Mucosa of gallbladder (tissue), 1 donor: ENCODE measurements at regions not wholly inside any gene's neighbourhood (a gene's known extent, or its start where the extent isn't known, plus 50 kb on each side); places are given as distances from the start of the nearest gene placed in this dataset.
"Not testable (repeated sequence)": the region's sequence is repeated elsewhere in the genome, so short reads cannot be mapped to it uniquely, and the experiment has no call there.

Source experiments
- DNase-seq: peaks from one replicate; pipeline ENCODE4 v3.0.0-alpha.2; 2020; ENCODE audit warnings: low spot score
- donor health status: DM: no; HTN: no; CAD: no.

DNA sequence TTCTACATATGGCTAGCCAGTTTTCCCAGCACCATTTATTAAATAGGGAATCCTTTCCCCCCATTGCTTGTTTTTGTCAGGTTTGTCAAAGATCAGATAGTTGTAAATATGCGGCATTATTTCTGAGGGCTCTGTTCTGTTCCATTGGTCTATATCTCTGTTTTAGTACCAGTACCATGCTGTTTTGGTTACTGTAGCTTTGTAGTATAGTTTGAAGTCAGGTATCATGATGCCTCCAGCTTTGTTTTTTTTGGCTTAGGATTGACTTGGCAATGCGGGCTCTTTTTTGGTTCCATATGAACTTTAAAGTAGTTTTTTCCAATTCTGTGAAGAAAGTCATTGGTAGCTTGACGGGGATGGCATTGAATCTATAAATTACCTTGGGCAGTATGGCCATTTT is 60.0 kb upstream of the GPC3 start:
- not testable (repeated sequence) for DNase-seq

DNA sequence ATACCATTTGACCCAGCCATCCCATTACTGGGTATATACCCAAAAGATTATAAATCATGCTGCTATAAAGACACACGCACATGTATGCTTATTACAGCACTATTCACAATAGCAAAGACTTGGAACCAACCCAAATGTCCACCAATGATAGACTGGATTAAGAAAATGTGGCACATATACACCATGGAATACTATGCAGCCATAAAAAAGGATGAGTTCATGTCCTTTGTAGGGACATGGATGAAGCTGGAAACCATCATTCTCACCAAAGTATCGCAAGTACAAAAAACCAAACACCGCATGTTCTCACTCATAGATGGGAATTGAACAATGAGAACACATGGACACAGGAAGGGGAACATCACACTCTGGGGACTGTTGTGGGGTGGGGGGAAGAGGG is 81.7 kb upstream of the GPC3 start:
- not testable (repeated sequence) for DNase-seq

DNA sequence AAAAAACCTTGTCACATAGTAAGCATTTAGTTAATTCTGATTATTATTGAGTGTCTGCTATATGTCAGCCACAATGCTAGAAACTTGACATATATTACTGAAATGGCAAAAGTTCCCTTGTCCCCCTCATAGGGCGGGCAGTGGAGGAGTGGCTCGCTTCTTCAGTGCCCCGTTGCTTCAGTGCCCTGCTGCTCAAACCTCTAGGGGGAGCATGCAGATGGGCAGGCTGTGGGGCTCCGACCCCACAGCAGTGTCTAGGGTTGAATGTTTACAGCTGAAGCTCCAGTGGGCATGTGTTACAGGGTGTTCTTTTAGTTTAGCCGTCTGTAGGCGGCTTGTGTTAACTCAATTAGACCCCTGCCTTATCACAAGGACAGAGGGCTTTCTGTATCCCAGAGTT is 86.5 kb upstream of the GPC3 start:
- DNase-seq = not testable (repeated sequence)

DNA sequence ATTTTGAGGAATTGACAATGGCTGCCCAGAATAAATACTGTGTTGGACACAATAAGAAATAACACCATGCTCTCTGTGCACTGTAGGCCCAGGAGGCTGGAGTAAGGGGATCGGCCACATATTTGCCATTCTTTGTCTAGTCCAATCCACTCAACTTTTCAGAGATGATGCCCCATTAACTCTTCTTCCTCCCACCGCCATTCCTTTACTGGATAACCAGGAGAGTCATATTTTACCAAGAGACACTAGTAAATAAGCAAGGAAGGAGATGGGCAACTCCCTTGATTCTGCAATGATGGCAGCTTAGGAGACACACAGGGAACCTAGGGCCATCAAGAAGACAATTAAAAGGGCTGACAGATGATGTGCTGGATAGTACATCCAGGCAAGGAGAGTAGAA is 87.9 kb upstream of the GPC3 start:
- no peak for DNase-seq

DNA sequence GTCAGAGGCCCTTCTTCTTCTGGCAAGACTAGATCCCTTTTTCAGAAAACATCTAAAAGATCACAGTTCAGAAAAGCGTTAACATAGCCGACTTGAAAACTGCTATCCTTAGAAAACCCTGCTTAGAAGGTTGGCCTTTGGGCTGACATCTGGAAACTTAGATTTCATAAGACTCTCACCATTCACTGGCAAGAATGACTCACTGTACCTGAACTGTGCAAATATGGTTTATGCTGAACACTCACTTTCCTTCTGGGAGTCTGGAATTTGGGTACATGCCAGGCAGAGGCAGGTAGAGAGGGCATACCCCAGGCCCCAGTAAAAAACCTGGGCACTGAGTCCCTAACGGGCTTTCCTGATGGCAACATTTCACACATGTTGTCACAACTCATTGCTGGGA is 88.8 kb upstream of the GPC3 start:
- DNase-seq = no peak

DNA sequence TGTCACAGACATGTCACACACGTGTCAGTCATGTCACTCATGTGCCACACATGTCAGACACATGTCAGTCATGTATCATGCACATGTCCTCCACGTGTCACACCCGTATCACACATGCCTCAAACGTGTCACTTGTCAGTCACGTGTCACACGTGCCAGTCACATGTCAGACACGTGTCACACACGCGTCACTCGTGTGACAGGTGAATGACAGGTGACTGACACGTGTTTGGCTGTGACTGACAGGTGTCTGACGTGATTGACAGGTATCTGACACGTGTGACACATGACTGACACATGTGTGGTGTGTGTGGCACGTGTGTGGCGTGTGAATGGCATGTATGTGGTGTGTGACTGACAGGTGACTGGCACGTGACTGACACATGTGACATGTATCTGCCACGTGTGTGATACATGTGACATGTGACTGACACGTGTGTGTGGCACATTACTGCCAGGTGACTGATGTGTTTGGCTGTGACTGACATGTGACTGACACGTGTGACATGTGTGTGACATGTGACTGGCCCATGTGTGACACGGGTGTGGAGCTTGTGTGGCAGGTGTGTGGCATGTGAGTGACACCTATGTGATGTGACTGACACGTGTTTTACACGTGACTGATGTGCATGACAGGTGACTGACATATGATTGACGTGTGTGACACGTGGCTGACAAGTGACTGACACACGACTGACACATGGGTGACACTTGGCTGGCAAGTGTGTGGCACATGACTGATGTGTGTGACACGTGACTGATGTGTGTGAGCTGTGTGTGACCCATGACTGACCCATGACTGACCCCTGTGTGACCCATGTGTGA is 90.7 kb upstream of the GPC3 start:
- DNase-seq = no peak

DNA sequence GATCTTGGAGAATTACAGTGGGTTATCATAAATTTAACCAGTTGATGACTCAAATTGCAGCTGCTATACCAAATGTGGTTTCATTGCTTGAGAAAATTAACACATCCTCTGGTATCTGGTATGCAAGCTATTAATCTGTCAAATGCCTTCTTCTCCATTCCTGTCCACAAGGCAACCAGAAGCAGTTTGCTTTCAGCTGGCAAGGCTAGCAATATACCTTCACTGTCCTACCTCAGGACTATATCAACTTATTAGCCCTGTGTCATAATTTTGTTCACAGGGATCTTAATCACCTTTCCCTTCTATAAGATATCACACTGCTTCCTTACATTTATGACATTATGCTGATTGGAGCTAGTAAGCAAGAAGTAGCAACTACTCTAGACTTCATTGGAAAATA is 110.0 kb upstream of the GPC3 start:
- DNase-seq = no peak

DNA sequence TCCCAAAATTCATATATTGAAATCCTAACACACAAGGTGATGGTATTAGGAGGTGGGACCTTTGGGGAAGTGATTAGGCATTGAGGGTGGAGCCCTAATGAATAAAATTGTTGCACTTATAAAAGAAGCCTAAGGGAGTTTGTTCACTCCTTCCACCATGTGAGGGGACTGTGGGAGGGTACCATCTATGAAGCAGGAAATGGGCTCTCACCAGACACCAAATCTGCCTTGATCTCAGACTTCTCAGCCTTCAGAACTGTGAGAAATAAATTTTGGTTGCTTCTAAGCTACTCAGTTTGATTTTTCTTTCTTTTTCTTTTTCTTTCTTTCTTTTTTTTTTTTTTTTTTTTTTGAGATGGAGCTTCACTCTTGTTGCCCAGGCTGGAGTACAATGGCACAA is 116.2 kb upstream of the GPC3 start:
- DNase-seq = no peak

DNA sequence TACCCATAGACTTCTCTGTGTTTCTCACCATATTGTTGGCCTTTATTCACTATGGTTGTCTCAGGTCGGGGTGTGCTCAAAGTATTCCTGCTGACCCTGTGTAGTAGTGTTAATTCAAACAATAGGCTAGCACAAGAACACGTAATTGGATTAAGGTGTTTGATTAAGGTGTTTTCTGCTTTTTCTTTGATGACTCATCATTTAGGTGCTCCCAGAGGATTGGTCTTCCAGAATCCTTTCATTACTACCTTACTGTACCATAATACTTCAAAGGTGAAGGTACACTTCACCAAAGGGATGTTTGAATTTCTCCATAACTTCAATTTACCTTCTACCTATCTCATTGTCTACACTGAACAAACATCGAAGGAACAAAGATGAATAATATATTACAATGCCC is 121.7 kb upstream of the CCDC160 start:
- no peak for DNase-seq

DNA sequence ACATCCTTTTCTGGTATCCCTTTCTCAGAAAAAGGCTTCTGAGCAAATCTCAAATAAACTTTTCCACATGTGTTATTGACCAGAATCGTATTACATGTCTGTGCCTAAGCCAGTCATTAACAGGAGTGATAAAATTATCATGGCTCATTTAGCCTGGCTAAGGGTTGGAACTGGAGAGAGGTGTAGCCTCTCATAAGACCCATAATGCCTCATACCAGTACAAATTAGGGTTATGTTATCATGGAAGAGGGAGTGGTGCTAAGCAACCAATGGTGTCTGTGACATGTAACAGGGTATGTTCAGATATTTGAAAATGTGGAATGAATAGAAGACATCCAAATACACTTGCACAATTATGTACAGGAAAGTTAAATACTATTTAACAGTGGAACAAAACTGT is 99.6 kb upstream of the CCDC160 start:
- DNase-seq = no peak

DNA sequence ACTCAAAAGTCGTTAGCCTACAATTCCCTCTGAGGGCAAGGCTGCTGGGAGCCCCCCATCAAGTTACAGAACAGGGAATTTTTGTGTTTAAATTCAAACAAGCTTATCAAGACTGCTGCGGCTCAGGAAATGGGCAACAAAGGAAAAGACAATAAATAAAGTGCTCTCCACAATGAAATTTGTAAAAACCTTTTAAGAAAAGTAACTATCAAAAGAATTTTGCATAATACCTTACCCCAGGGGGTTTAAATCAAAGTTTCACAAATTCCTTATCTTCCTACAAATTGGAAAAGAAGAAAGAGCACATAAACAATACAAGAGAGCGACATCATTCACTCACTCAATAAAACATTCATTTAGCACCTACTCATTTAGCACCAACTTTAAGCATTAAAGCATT is 97.9 kb upstream of the CCDC160 start:
- no peak for DNase-seq

DNA sequence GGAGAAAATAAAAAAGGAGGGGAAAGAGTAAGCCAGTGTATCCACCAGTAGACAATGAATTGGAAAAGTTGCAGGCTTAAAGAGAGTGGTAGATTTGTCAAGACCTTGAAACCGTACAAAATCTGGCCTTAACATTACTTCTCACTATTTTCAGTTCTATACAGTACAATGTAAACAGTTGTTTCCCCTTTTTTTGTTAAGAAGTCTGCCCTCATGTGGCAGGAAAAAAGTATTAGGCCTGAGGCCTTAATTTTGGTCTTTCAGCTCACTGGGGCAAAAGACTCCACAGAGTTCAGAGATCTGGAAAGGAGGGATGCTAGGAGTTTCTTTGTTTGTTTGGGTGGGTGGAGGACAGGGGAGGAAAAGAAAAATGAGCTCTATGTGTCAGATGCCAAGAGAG is 92.8 kb upstream of the CCDC160 start:
- DNase-seq = no peak

DNA sequence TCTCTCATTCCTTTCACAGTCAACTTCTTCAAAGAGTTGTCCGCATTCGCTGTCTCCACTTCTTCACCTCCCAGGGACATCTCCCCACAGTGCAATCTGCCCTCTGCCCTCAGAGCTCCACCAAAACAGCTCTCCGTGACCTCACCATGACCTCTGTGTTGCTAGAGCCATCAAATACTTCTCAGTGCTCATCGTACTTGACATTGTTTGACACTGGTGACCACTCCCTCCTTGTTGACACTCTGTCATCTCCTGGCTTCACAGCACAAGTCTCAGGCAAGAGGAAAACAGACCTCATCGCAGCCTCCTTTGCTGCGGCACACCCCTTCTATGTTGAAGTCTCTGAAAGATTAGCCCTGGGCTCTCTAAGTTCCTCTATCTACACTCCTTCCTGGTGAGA is 90.5 kb upstream of the CCDC160 start:
- no peak for DNase-seq

DNA sequence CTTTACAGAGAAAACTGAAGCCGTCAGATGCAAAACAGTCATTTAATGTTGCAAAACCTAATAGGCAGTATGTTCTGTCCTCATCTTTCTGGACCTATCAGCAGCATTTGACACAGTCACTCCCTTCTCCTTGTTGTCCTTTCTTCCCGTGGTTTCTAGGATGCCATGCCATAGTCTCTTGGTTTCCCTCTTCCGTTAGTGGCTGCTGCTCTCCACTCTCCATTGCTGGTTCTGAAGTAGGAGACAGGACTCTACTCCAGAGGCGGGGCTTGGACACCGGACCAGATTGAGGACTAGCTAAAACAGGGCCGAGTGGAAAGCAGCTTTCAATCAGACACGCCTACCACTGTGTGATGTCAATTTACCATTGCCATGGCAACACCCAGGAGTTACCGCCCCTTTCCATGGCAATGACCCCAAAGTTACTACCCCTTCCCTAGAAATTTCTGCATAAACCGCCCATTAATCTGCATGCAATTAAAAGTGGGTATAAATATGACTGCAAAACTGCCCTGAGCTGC is 88.8 kb upstream of the CCDC160 start:
- no peak for DNase-seq

DNA sequence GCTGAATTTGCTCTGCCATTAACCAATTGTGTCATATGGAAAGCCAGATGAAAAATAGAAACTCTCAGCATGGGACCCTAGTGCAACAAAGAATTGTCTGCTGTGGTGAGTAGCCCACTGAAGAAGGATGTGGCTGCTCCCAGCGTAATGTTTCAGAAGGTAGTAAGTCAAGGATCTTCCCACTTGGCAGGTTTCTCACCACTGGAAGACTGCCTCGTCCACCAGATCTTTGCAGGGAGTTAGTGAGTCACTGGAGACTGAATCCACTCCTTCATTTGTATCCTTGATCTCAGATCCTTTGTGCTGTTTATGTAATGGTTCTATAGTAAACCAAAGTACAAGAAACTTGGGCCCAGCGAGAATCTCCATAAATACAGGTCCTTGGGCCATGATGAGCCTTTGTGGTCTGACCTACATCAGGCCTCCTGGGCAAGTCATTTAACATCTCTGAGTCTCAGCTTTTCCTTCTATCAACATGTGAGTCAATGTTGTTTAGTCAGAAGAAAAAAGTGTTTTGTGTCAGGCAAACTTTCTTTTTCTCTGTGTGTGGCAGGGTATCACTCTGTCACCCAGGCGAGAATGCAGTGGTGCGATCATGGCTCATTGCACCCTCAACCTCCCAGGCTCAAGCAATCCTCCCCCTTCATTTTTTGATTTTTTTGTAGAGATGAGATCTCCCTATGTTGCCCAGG is 78.0 kb upstream of the CCDC160 start:
- no peak for DNase-seq

DNA sequence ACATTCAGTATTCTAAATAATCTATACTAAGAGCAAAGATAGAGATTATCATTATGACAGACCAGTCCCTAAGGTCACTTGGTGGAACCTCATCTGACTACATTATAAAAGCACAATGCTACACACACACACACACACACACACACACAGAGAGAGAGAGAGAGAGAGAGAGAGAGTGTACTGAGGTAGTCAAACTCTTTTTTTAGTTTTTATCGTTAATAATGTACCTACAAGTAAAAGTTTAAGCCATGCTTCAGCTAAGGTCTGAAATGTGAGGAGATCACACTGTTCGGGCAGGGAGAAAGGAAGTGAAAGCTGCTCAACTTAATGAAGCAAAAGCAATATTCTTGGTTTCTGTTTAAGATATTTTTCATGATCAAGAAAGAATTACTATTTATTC is 75.8 kb upstream of the CCDC160 start:
- DNase-seq = no peak

DNA sequence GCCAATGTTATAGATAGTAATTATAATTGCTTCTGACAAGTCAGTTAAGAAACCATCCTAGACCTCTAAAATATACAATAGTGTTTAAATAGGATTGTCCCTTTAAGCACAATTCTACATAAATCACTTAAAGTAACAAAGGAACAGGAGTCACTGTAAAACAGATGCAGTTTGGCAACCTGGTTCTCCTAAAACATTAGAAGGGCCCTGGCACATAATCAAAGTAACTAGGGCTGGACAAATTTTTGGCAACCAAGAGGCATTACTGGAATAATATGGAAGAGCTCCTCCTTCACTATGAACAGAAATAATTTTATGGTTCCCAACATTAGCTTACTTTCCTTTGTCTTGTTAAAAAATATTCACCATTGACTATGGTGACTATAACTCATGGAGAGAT is 75.0 kb upstream of the CCDC160 start:
- DNase-seq = no peak

DNA sequence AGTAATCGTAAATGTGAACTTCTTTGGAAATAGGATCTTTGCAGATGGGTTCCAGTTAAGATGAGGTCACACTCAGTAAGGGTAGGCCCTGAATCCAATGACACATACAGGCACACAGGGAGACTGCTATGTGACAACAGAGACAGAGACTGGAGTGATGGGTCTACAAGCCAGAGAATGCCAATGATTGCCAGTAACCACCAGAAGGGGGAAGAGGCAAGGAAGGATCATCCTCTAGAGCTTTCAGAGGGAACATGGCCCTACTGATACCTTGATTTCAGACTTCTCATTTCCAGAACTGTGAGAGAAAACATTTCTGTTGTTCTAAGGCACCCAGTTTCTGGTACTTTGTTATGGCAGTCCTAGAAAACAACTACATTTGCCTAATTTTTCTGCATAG is 73.1 kb upstream of the CCDC160 start:
- no peak for DNase-seq

DNA sequence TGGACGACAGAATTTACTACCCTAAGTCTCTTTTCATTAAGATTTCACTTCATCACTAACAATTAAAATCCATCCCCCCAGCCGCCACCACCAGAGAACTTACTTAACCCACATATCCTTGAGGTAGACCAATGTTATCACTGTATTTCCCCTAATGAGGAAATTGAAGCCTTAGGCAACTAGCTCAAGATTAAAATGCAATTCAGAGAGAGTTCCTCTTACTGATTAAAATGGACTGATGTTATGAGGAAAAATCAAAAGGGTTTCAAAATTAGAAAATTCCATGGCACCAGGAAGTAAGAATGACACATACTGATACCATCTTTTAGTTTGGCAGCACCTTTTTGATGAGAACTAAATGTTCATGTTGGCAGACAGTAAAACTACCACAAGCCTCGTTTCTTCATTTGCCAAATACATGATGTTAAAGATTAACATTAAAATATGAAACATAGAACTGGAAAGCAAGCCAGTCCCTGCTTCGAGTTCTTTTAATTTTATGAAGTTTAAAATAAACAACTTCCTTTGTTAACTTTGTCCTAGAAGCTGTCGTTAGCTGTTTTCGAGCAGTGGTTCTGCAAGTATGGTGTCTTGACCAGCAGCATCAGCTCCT is 69.3 kb upstream of the CCDC160 start:
- no peak for DNase-seq

DNA sequence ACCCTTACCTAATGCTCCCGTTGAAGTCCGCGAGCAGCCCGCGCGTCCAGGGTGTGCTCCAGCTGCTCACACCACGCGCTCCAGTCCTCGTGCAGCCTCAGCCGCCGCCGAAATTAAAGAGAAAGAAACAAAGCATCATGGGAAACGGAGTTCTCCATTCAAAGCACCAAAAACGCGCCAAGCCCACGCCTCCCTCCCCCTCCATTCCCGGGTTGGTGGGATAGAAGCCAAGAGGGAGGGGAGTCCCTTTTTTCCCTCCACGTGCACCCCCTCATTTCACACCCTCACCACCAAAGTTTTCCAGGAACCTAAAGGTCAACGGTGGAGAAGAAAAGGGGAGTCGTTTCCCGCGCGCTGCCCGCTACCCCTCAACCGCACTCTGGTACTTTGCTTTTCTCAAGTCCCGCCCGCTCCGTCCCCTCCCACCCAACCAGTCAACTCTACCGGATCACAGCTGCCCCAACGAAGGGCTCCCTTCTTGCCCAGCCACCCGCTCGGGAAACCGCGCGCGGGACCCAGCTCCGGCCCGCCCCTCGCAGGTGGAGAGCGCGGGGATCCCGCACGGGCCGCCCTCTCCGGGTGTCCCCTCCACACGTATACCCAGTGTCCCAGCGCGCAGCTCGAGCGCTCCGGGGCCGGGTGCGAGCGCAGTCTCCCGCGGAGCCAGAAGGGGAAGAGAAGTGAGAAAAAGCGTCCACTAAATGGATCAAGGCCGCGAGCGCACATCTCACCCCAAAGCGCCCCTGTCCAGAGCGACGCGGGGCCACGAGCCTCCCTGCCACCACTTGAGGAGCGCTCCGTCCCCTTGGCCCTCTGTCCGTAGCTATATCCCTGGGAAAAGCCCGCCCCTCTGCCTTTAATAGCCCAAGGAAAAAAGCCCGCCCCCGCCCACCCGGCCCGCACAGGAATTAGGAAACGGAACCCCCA is 65.1 kb upstream of the CCDC160 start:
- DNase-seq = peak; percentile 19

DNA sequence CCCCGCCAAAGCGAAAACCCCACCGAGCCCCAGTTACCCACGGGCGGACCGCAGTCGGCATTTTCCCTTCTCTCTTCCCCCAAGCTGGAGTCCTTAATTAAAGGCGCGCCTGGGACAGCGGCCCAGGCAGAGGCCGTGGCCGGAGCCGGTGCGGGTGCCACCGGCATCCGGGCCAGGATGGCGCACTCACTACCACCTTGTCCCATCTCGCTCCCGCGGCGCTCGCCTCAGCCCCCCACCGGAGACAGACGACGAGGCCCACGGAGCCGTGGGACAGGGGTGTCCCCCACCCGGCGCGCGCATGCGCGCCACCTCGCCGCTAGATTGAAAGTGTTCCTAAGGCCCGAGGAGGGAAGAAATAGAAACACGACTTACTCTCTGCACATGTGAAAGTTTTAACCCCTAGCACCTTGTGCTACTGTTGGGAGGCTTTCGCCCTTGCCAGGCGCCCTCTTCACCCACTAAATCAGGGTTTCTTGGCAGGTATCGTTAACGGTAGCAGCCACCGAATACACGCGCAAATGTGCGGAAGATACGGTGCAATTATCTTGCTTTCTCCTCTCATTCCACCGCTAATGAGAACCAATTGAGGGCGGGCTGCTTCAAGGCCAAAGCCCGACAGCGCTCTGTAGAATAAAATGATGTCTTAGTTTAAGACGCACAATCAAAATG is 64.3 kb upstream of the CCDC160 start:
- no peak for DNase-seq
